Activated CD4-positive, alpha-beta T cell treated with anti-CD3 and anti-CD28 coated beads, Interleukin-2, amount 50 U/mL, for 48 hours (primary cell): ENCODE measurements at regions not wholly inside any gene's neighbourhood (a gene's known extent, or its start where the extent isn't known, plus 50 kb on each side); places are given as distances from the start of the nearest gene placed in this dataset.

Source experiments
- DNase-seq, 2 experiments: peaks; one replicate each; pipeline ENCODE4 v3.0.0-alpha.2; 2020

- no peak for DNase-seq
Observed at GRCh38 chr6:97822632-97823031, 539.6 kb upstream of the MMS22L start.

- no peak for DNase-seq
Observed at GRCh38 chr6:97841763-97842162, 558.7 kb upstream of the MMS22L start.

DNA sequence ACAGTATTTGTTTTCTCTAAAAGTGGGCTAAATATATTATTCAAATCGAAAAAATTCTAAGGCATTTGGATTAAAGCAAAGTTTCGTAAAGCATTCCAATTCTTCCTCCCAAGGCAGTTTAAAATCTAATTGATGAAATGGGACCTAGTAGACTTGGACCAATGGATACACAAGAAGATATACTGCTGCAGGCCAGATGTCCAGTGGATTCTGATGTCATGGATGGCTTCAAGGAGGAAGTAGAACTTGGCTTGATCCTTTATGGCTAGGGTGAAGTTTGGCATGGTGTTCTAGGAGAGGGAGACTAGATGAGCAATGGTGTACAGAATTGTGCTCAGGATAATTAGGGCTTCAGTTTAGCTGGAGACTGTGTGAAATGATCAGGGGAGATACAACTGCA, 559.5 kb upstream of the MMS22L start:
- no peak for DNase-seq

GRCh38 chr6:97849390-97849789, 566.4 kb upstream of the MMS22L start:
- DNase-seq, result no peak

GRCh38 chr6:97850458-97851212, 567.6 kb upstream of the MMS22L start:
- no peak for DNase-seq

- DNase-seq, result no peak
Observed at GRCh38 chr6:97863697-97864096, 580.7 kb upstream of the MMS22L start.

GRCh38 chr6:97864366-97864765, 581.4 kb upstream of the MMS22L start:
- no peak for DNase-seq

GRCh38 chr6:97864826-97865225, 581.8 kb upstream of the MMS22L start:
- DNase-seq, result no peak

DNA sequence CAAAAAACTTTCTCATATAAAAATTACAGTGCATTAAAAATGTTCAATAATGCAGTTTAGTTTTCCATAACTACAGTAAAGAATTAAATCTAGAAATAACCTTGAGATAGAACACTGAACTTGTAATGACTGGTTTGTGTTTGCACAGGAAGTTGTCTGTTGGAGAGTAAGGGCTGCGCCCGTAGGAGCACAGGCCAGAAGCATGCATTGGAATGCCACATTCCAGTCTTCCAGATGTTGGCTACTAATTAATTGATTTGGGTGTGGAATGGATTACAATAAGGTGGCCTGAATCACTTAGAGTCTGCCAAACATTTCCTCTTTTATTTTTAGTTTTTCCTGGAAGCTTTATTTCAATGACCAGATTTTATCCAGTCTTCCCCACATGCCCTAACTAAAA, 582.6 kb upstream of the MMS22L start:
- DNase-seq, result no peak

GRCh38 chr6:97866616-97867015, 583.6 kb upstream of the MMS22L start:
- no peak for DNase-seq

DNA sequence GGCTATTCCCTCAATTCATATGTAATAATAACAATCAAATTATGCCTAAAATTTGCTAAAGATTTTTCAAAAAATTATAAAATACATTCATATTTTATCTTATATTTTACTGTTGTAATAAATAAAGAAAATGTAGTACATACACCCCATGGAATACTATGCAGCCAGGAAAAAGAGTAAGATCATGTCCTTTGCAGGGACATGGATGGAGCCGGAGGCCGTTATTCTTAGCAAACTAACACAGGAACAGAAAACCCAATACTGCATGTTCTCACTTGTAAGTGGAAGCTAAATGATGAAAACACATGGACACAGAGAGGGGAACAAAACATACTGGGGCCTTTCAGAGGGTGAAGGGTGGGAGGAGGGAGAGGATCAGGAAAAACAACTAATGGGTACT, 584.2 kb upstream of the MMS22L start:
- no peak for DNase-seq

DNA sequence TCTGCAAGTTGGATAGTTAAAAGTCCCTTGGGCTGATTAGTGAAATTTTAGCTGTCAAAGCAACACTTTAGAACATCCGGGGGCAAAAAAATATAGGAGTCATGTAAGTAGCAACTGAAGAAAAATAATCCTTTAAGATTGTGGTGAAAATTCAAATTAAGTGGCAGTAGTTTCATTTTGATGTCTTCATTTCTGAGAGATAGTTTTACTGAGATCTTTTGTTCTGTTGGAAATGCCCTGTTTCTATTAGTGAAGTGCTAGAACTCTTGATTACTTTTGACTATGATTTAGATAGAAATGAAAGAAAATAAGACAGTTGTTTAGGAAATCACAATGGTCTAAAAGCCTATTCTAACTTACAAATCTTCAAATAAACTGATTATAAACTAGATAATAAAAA, 587.3 kb upstream of the MMS22L start:
- DNase-seq, result no peak

- DNase-seq, result no peak
Observed at GRCh38 chr6:97876711-97877110, 593.7 kb upstream of the MMS22L start.

DNA sequence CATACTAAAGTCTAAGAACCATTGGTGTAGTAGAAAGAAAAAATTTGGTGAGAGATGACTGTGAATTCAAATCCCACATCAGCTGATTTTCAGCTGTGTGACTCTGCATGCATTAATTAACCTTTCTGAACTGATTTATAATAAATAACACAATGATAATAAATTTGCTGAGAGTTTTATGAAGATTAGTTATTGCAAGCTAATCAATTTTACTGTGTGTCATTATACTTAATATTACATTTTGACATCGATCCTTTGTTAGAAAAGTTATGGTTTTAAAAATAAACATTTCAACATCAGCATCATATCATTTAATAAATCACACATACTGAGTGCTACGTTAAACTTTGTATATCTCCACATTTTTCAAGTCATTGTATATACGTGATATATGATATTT, 599.7 kb upstream of the MMS22L start:
- DNase-seq, result no peak

DNA sequence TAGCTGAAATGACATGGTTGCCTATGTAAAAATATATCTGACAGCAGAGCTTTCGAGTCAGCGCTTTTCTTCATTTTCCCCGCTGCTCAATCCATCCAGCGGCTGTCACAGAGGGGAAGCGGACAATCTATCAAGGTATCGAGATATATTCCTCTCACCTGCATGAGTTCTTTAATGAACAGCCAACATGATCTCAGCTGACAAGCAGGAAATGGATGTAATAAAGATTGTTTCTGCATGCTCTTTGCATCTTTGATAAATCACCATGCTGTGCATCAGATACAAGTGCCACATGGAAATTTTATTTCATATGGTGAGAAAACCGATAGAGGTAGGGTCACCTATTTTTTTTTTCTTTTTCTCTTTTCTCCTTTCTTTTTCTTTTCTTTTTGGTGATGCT, 602.3 kb upstream of the MMS22L start:
- DNase-seq, result no peak

- no peak for DNase-seq
Observed at GRCh38 chr6:97885828-97886227, 602.8 kb upstream of the MMS22L start.

DNA sequence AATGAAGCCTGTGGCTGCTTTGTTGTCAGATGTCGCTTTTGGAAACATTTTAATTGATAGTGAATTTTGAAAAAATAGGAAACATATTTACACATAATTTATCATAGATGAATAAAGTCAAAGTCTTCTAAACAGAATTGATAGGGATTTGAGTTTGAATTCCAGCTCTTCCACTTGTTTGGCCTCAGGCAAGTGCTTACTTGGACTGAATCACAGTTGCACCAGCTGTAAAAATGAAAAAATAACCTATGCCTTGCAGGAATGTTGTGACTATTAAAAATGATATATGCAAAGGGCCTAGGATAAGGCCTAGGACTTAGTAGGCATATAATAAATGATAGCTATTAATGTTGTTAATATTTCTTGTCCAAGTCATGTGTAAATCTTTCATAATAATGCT, 618.5 kb upstream of the MMS22L start:
- DNase-seq, result no peak

- no peak for DNase-seq
Observed at GRCh38 chr6:97909380-97909779, 626.4 kb upstream of the MMS22L start.

- no peak for DNase-seq
Observed at GRCh38 chr6:97913721-97914120, 630.7 kb upstream of the MMS22L start.

DNA sequence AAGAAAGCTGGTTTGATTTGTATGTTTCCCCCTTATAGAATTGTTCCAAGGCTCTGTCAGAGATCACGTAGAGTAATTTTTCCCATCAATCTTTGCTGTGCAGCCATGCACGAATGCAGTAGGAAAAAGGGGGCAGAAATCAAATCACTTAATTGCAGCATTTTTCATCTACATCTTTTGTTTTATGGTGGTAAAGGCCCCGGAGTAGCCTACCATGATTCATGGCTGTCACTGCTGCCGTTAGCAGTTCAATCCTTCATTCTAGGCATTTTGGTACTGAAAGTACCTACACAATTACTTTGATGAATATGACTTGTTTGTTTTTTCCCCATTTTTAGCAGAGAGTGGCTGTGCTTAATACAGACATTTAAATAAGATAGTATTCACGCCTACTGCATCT, 631.9 kb upstream of the MMS22L start:
- DNase-seq, result no peak

DNA sequence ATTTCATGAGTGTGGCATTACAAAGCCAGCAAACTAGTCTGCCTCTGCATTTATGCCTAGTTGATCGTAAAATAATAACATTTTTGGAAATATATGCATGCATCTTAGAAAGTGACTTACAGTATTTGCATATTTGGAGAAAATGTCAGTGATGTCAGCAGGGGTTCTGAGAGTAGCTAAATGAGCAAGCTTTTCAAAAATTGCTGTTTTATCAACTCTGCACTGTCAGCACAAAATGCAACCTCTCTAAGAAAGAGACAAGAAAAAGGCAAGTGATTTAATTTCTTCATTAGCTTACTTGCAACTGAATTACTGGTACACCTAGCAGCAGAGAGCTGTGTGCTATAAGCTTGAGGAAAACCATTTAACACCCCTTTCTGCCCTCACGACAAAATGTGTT, 632.5 kb upstream of the MMS22L start:
- no peak for DNase-seq

GRCh38 chr6:97917369-97917768, 634.4 kb upstream of the MMS22L start:
- DNase-seq, result no peak

GRCh38 chr6:97919046-97919445, 636.0 kb upstream of the MMS22L start:
- no peak for DNase-seq

GRCh38 chr6:97919631-97920030, 636.6 kb upstream of the MMS22L start:
- no peak for DNase-seq

- DNase-seq, result no peak
Observed at GRCh38 chr6:97923249-97923648, 640.2 kb upstream of the MMS22L start.
